CD4-positive, alpha-beta T cell treated with Interleukin-2 at 100 ng/mL for 4 hours (primary cell): ENCODE measurements at regions not wholly inside any gene's neighbourhood (a gene's known extent, or its start where the extent isn't known, plus 50 kb on each side); places are given as distances from the start of the nearest gene placed in this dataset.
"Not testable (repeated sequence)": the region's sequence is repeated elsewhere in the genome, so short reads cannot be mapped to it uniquely, and the experiment has no call there.

Source experiments
- DNase-seq: peaks from one replicate; pipeline ENCODE4 v3.0.0-alpha.2; 2020; ENCODE audit warnings: low spot score

GRCh38 chr2:22360735-22361374, 1024.1 kb upstream of the KLHL29 start:
- no peak for DNase-seq

GRCh38 chr2:22361571-22361970, 1023.4 kb upstream of the KLHL29 start:
- DNase-seq, result no peak

GRCh38 chr2:22375096-22375495, 1009.9 kb upstream of the KLHL29 start:
- DNase-seq, result no peak

GRCh38 chr2:22377268-22377667, 1007.7 kb upstream of the KLHL29 start:
- no peak for DNase-seq

- no peak for DNase-seq
These were observed 1002.4 kb upstream of the KLHL29 start for GRCh38 chr2:22382479-22383169.

GRCh38 chr2:22397847-22398246, 987.1 kb upstream of the KLHL29 start:
- DNase-seq, result no peak

- DNase-seq, result no peak
These were observed 981.2 kb upstream of the KLHL29 start for GRCh38 chr2:22403748-22404147.

GRCh38 chr2:22406625-22407024, 978.4 kb upstream of the KLHL29 start:
- no peak for DNase-seq

GRCh38 chr2:22420076-22420475, 964.9 kb upstream of the KLHL29 start:
- DNase-seq, result no peak

GRCh38 chr2:22442051-22442450, 942.9 kb upstream of the KLHL29 start:
- no peak for DNase-seq

- no peak for DNase-seq
These were observed 940.7 kb upstream of the KLHL29 start for GRCh38 chr2:22444281-22444680.

GRCh38 chr2:22449696-22450095, 935.3 kb upstream of the KLHL29 start:
- no peak for DNase-seq

GRCh38 chr2:22450831-22451230, 934.1 kb upstream of the KLHL29 start:
- DNase-seq, result no peak

GRCh38 chr2:22454826-22455485, 930.0 kb upstream of the KLHL29 start:
- DNase-seq, result no peak

GRCh38 chr2:22458440-22458839, 926.5 kb upstream of the KLHL29 start:
- no peak for DNase-seq

- DNase-seq, result not testable (repeated sequence)
These were observed 909.9 kb upstream of the KLHL29 start for GRCh38 chr2:22475103-22475502.

GRCh38 chr2:22478329-22478728, 906.6 kb upstream of the KLHL29 start:
- DNase-seq, result no peak

- no peak for DNase-seq
These were observed 903.3 kb upstream of the KLHL29 start for GRCh38 chr2:22481486-22482259.

- no peak for DNase-seq
These were observed 901.9 kb upstream of the KLHL29 start for GRCh38 chr2:22483036-22483435.

GRCh38 chr2:22485486-22485885, 899.5 kb upstream of the KLHL29 start:
- DNase-seq, result no peak

GRCh38 chr2:22486343-22486742, 898.6 kb upstream of the KLHL29 start:
- no peak for DNase-seq

GRCh38 chr2:22487036-22487435, 897.9 kb upstream of the KLHL29 start:
- DNase-seq, result no peak

GRCh38 chr2:22487541-22487940, 897.4 kb upstream of the KLHL29 start:
- DNase-seq, result no peak
